Liver (tissue), 7 donors: ENCODE measurements at regions not wholly inside any gene's neighbourhood (a gene's known extent, or its start where the extent isn't known, plus 50 kb on each side); places are given as distances from the start of the nearest gene placed in this dataset.

Experiments used
- DNase-seq: peaks from one replicate; pipeline ENCODE4 v3.0.0-alpha.2; 2017; ENCODE audit warnings: low spot score
- H3K27ac ChIP-seq, 2 donors: one replicate each; pipeline ENCODE4 v1.7.0; 2013; ENCODE audit warnings: inconsistent platforms in 2 of 2, low read length in 2 of 2, control low read depth in 1 of 2, low read depth in 1 of 2, mild to moderate bottlenecking in 1 of 2
- H3K27me3 ChIP-seq, 4 donors: one replicate each; pipeline versions ENCODE4 v1.6.1 to v1.7.0; 2013; ENCODE audit warnings: low read length in 3 of 4, inconsistent platforms in 1 of 4, mild to moderate bottlenecking in 1 of 4, moderate library complexity in 1 of 4; ENCODE audit not compliant: control insufficient read depth in 4 of 4, insufficient read depth in 4 of 4
- H3K36me3 ChIP-seq, 4 donors: one replicate each; pipeline versions ENCODE4 v1.6.1 to v1.7.0; 2013; ENCODE audit warnings: low read length in 3 of 4, mild to moderate bottlenecking in 3 of 4, low read depth in 1 of 4, moderate library complexity in 1 of 4; ENCODE audit not compliant: control insufficient read depth in 4 of 4, insufficient read depth in 3 of 4
- H3K4me1 ChIP-seq, 4 donors: one replicate each; pipeline versions ENCODE4 v1.6.1 to v1.7.0; 2013; ENCODE audit warnings: low read length in 3 of 4, mild to moderate bottlenecking in 3 of 4, moderate library complexity in 1 of 4; ENCODE audit not compliant: control insufficient read depth in 4 of 4, insufficient read depth in 4 of 4
- H3K4me3 ChIP-seq, 3 donors: one replicate each; pipeline versions ENCODE4 v1.6.1 to v1.7.0; 2013; ENCODE audit warnings: low read length in 3 of 3, control low read depth in 1 of 3, low read depth in 1 of 3, mild to moderate bottlenecking in 1 of 3
- H3K9ac ChIP-seq, 2 donors: one replicate each; pipeline ENCODE4 v1.7.0; 2013; ENCODE audit warnings: low read length in 2 of 2, mild to moderate bottlenecking in 2 of 2, moderate library complexity in 2 of 2, control low read depth in 1 of 2, low read depth in 1 of 2
- H3K9me3 ChIP-seq, 4 donors: one replicate each; pipeline versions ENCODE4 v1.6.1 to v1.7.0; 2013; ENCODE audit warnings: low read length in 3 of 4; ENCODE audit not compliant: control insufficient read depth in 4 of 4
- ATF3 ChIP-seq: IDR thresholded peaks from 2 replicates; pipeline ENCODE4 v1.6.1; 2016; ENCODE audit warnings: antibody characterized with exemption
- EGR1 ChIP-seq, 2 donors: IDR thresholded peaks; 2 replicates each; pipeline ENCODE4 v1.6.1; 2016 to 2018; ENCODE audit warnings: antibody characterized with exemption in 2 of 2, low read depth in 2 of 2
- FOXA1 ChIP-seq: IDR thresholded peaks from 2 replicates; pipeline ENCODE4 v1.6.1; 2016; ENCODE audit warnings: antibody characterized with exemption
- GABPA ChIP-seq, 2 donors: IDR thresholded peaks in 1 of 2; conservative IDR thresholded peaks in 1 of 2; 2 replicates each; pipeline ENCODE4 v1.6.1; 2016; ENCODE audit warnings: antibody characterized with exemption in 2 of 2, mild to moderate bottlenecking in 1 of 2, moderate library complexity in 1 of 2
- HNF4A ChIP-seq, 2 donors: conservative IDR thresholded peaks; 2 replicates each; pipeline ENCODE4 v1.6.1; 2016; ENCODE audit warnings: antibody characterized with exemption in 2 of 2, mild to moderate bottlenecking in 2 of 2
- HNF4G ChIP-seq: IDR thresholded peaks from 2 replicates; pipeline ENCODE4 v1.6.1; 2016; ENCODE audit warnings: antibody characterized with exemption
- JUND ChIP-seq, 2 donors: IDR thresholded peaks; 2 replicates each; pipeline ENCODE4 v1.6.1; 2016; ENCODE audit warnings: antibody characterized with exemption in 2 of 2
- MAX ChIP-seq: IDR thresholded peaks from 2 replicates; pipeline ENCODE4 v1.6.1; 2016; ENCODE audit warnings: antibody characterized with exemption
- NR2F2 ChIP-seq: IDR thresholded peaks from 2 replicates; pipeline ENCODE4 v1.6.1; 2016; ENCODE audit warnings: antibody characterized with exemption
- RAD21 ChIP-seq, 2 donors: IDR thresholded peaks; 2 replicates each; pipeline ENCODE4 v1.6.1; 2016; ENCODE audit warnings: antibody characterized with exemption in 2 of 2, mild to moderate bottlenecking in 2 of 2
- REST ChIP-seq: IDR thresholded peaks from 2 replicates; pipeline ENCODE4 v1.6.1; 2016; ENCODE audit warnings: antibody characterized with exemption, mild to moderate bottlenecking
- RXRA ChIP-seq, 2 donors: IDR thresholded peaks; 2 replicates each; pipeline ENCODE4 v1.6.1; 2017 to 2018; ENCODE audit warnings: antibody characterized with exemption in 2 of 2, mild to moderate bottlenecking in 1 of 2
- SP1 ChIP-seq: IDR thresholded peaks from 2 replicates; pipeline ENCODE4 v1.6.1; 2018; ENCODE audit warnings: antibody characterized with exemption, mild to moderate bottlenecking
- TAF1 ChIP-seq: conservative IDR thresholded peaks from 2 replicates; pipeline ENCODE4 v1.6.1; 2016; ENCODE audit warnings: antibody characterized with exemption, mild to moderate bottlenecking
- YY1 ChIP-seq: IDR thresholded peaks from 2 replicates; pipeline ENCODE4 v1.6.1; 2016; ENCODE audit warnings: antibody characterized with exemption, mild to moderate bottlenecking
- ZBTB33 ChIP-seq: IDR thresholded peaks from 2 replicates; pipeline ENCODE4 v1.6.1; 2016; ENCODE audit warnings: antibody characterized with exemption
- WGBS: extraction: QIAGEN DNeasy Blood & Tissue Kit; methylation state at CpG from one replicate; pipeline ENCODE4 v1.1.7; 2013; 5-methylcytosine and 5-hydroxymethylcytosine counted together
- donor health status: healthy.
- donor health status: healthy.
- donor health status: healthy.
- donor health status: healthy.

GRCh38 chr17:13162361-13162760, 144.5 kb upstream of the ELAC2 start:
- no peak for DNase-seq
- Histone ChIP-seq H3K4me1 (no peaks in the 10 kb centered on the region), H3K4me3 (no peak overlapping the region), H3K27ac (no peak overlapping the region), H3K27me3 (peaks cover 0 to 2% (median 0%) of the 10 kb centered on the region in 4 donors), H3K9ac (no peak overlapping the region), H3K36me3 (no peaks in the 10 kb centered on the region), H3K9me3 (no peaks in the 10 kb centered on the region)
- WGBS = 31% methylated on average over 1 of the region's 1 CpG
- no peak for TF ChIP-seq EGR1 (IDR thresholded peaks at IDR 0.05; ENCODE audit: low read depth in 2 of 2)
- no peak for TF ChIP-seq JUND (IDR thresholded peaks at IDR 0.05)
- no peak for TF ChIP-seq YY1
- TF ChIP-seq ZBTB33 = no peak
- no peak for TF ChIP-seq GABPA (IDR thresholded peaks at IDR 0.05 in 1 of 2, conservative IDR thresholded peaks at IDR 0.05 in 1 of 2)
- no peak for TF ChIP-seq HNF4A (conservative IDR thresholded peaks at IDR 0.05)

GRCh38 chr17:13160790-13161189, 143.0 kb upstream of the ELAC2 start:
- H3K4me3 ChIP-seq = no peak overlapping the region

More at GRCh38 chr17:13160790-13161189, 143.0 kb upstream of the ELAC2 start:
- Histone ChIP-seq H3K4me1 (no peaks in the 10 kb centered on the region), H3K36me3 (no peaks in the 10 kb centered on the region), H3K27me3 (peaks cover 0 to 2% (median 0%) of the 10 kb centered on the region in 4 donors), H3K9me3 (no peaks in the 10 kb centered on the region), H3K9ac (no peak overlapping the region), H3K27ac (no peak overlapping the region)
- DNase-seq = no peak
- TF ChIP-seq JUND (IDR thresholded peaks at IDR 0.05) (no peak), NR2F2 (no peak), RXRA (IDR thresholded peaks at IDR 0.05) (no peak), ATF3 (no peak), MAX (no peak), RAD21 (IDR thresholded peaks at IDR 0.05) (no peak), FOXA1 (no peak), GABPA (IDR thresholded peaks at IDR 0.05 in 1 of 2, conservative IDR thresholded peaks at IDR 0.05 in 1 of 2) (no peak), SP1 (no peak), TAF1 (no peak), HNF4G (no peak), EGR1 (IDR thresholded peaks at IDR 0.05; ENCODE audit: low read depth in 2 of 2) (no peak), REST (no peak), HNF4A (conservative IDR thresholded peaks at IDR 0.05) (no peak), ZBTB33 (no peak)
- 84% methylated on average over 2 of the region's 2 CpGs for WGBS
